ENCODE measurements at regions not wholly inside any gene's neighbourhood (a gene's known extent, or its start where the extent isn't known, plus 50 kb on each side); places are given as distances from the start of the nearest gene placed in this dataset.

GRCh38 chr10:1972406-1972805 lies 235.1 kb upstream of the ADARB2 start:
- no peak for DNase-seq

GRCh38 chr10:1968257-1969033 lies 231.1 kb upstream of the ADARB2 start:
- DNase-seq, result no peak

GRCh38 chr10:1966712-1967376 lies 229.5 kb upstream of the ADARB2 start:
- DNase-seq, result no peak

DNA sequence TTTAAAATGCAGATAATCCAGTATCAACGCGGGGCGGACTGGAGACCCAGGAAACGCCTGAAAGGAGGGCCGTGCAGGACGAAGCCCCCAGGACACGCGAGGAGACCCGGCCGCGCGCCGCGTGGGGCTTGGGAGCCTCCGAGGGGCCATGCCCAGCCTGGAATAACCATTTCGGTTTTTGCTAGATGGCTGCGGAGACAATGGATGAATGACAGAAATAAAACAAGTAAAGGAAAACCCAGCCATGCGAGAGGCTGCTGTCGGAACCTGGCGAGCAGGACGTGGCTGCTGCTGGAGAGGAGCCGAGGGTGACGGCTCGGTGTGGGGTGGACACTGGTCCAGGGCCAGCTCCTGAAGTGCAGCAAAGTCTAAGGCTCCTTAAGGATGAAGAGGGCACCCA lies 227.2 kb upstream of the ADARB2 start:
- DNase-seq, result no peak

DNA sequence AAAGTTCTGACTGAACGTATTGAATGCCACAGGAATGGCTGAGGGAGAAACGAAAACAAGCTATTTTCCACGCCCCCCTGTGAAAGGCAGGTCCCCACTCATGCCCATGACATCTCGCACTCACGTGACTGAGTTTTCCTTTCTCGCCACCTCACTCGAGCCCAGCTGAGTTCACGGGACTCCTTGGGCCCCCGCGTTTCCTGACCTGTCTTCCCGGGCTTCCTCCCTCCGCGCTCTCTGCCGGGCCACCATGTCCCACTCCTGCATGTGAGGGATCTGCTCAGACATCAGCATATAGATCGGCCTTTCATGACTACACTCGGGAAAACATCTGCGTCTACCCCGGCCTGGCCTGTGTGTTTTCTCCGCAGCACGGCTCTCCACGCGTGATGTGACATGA lies 226.0 kb upstream of the ADARB2 start:
- DNase-seq, result no peak

DNA sequence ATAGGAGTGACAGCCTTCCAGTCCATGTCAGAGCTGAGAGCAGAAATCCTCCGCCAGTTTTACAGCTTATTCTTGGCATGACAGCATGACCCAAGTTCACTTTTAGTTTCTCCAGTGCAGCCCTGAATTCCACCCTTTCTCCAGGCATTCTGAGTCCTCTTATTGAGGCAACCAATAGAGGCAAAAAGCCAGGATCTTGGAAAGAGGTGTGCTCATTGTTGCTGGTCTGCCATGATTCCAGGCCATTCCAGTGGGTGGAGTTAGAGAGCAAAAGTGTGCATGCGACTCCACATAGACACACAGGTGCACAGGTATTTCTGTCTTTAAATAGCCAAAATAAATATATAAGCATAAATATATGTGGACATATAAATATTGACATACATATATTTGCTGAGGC lies 224.7 kb upstream of the ADARB2 start:
- no peak for DNase-seq

DNA sequence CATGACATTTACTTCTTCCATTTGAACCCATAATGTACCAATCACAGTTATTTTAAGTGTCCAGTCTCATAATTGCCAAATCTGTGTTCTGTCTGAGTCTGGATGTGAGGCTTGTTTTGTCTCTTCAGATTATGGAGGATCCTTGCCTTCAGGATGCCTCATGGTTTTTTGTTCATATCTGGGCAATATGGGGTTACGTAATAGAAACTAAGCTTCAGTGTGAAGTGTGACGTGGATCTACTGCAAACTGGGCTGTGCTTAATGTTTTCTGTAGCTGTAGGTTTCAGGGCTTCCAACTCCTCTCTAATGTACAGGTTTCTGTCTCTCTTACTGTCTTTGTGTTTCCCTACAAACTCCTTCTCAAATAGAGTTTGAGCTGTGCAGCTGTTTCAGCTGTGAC lies 223.7 kb upstream of the ADARB2 start:
- no peak for DNase-seq

GRCh38 chr10:1957057-1957456 lies 219.7 kb upstream of the ADARB2 start:
- DNase-seq, result no peak

DNA sequence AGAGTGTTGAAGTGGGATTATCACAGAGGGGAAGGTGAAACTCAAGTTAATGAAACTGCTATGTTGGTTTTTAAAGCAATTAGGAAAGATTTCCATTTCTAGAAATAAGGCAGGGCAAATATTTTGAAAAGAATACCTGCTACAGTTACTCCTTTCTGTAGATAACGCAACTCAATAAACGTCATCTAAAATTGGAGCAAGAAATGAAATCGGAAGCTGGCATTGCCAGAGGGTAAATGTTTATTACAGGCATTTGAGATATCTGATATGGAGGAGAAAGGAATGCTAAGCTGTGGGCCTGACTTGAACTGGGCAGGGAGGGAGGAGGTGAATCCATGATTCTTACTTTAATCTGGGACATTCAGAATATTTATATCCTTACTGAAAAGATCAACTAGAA lies 217.0 kb upstream of the ADARB2 start:
- DNase-seq, result no peak

GRCh38 chr10:1952126-1953095 lies 215.1 kb upstream of the ADARB2 start:
- DNase-seq, result no peak

DNA sequence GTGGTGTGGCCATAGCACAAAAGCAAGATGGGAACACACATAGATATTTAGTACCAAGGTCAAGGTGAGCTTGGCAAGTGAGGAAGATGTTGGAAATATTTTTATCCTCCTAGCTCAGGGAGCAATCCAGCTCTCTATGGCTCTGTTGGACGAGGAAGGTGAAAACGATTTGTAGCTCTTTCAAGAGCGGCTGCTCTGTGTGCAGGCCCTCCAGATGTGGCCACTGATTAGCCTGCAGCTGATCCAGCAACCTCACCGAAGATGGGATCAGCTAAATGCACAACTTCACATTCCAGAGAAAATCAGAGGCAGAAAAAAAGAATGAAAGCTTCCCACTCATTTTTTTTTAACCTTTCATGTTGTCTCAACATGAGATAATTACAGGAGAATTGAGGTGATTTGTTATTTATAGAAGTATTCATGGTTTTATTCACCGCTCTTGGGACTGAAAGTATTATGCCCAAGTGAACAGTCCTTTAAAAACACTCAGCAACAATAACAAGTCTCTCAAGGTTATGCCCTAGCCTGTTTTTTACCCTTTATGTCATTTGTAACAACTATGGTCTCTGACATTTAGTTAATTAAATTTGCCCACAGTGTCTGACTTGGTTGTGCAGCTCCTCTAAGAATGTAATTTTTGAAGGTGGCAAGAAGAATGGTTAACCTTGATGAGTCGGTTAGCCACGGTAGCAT lies 213.6 kb upstream of the ADARB2 start:
- DNase-seq, result no peak

DNA sequence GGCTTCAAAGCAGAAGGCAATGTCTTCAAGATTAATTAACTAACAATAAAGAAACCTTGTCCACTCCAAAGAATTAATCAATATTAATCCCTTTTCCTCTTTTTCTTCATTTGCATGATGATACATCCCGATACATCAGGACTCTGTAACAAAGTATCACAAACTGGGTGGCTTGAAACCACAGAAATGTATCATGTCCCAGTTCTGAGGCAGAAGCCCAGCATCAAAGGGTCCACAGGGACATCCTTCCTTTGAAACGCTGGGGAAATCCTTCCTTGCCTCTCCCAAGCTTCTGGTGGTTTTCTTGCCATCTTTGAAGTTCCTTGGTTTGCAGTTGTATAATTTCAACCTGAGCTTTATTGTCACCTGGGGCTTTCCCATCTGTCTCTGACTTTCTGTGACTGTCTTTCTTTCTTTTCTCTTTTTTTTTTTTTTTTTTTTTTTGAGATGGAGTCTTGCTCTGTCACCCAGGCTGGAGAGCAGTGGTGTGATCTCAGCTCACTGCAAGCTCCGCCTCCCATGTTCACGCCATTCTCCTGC lies 210.2 kb upstream of the ADARB2 start:
- no peak for DNase-seq

GRCh38 chr10:1944487-1944886 lies 207.2 kb upstream of the ADARB2 start:
- DNase-seq, result no peak

- no peak for DNase-seq
Measured at GRCh38 chr10:1942478-1942877, 205.2 kb upstream of the ADARB2 start.

- DNase-seq, result no peak
Measured at GRCh38 chr10:1939016-1939415, 201.7 kb upstream of the ADARB2 start.

GRCh38 chr10:1938317-1938716 lies 201.0 kb upstream of the ADARB2 start:
- DNase-seq, result no peak

GRCh38 chr10:1935912-1936311 lies 198.6 kb upstream of the ADARB2 start:
- no peak for DNase-seq

GRCh38 chr10:1933215-1933614 lies 195.9 kb upstream of the ADARB2 start:
- no peak for DNase-seq

DNA sequence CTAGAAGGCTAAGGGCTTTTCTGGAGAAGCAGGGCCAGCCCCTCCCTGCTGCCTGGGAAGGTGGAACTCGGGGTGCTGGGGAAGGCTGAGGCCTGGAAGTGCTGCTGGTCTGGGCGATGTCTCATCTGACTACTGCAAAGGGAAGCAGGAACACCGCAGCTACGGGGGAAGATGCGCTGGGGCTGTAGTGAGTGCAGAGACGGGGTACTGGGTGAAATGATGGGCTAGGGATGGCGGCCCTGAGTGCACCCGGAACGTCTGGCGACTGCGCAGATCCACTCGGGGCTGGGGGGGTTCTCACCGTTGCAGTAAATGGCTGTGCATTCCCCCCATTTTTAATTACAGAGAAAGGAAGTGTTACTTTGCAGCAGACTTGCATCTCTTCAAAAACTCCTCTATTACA lies 195.4 kb upstream of the ADARB2 start:
- DNase-seq, result no peak

- DNase-seq, result no peak
Measured at GRCh38 chr10:1928606-1929005, 191.3 kb upstream of the ADARB2 start.

DNA sequence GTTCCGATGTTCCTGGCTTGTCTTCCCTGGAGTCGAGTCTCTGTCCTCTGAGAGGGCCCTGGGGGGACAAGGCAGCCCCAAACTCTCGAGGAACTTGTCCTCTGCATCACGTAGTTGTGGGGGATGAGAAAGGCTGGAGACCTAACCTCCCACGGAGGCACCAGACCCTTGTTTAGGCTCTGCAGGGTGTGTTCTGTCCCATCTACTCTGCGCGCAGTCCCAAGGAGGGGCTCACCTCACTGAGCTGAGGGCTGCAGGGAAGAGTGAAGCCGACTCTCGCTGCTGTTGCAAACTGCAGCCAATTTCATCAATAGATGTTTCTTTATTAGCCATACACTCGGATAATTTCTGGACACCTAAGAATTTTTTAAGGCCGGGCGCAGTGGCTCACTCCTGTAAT lies 186.7 kb upstream of the ADARB2 start:
- no peak for DNase-seq

DNA sequence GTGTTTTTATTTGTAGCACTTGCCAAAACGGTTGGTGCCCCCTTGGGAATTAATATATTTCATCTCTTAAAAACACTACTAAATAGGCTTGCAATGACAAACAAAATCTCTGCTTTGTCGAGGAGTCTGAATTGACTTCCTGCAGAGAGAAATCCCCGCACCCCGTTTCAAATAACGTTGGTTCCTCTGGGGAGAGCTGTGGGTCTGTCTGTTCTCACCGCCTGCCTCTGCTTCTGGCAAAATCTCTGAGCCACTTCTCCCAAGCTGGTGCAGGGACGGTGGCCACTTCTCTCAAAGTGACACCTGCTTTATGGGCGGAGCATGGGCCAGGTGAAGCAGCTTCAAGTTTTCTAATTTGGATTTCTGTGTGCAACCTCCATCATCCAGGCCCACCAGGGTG lies 186.3 kb upstream of the ADARB2 start:
- no peak for DNase-seq

DNA sequence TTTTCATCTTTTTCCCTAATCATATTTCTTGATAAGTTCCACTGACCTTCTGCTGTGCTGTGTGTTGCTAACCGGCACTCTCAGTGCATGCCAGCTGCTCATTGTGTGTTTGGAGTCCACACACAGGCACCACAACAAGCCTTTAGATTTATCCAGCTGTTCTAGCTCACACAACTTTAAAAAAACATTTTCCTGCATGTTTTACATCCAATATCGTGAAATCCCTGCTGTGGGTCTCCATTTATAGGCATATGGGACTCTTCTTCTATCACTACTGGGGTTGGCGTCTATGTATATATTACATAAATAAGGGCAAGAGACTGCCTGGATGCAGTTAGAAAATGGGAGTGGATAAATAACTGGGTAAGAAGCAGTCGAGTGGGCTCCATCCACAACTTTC lies 183.6 kb upstream of the ADARB2 start:
- DNase-seq, result no peak
